Colonic mucosa (tissue), 4 donors: ENCODE measurements at regions not wholly inside any gene's neighbourhood (a gene's known extent, or its start where the extent isn't known, plus 50 kb on each side); places are given as distances from the start of the nearest gene placed in this dataset.

Source experiments
- DNase-seq: peaks from one replicate; pipeline ENCODE4 v3.0.0-alpha.2; 2020
- H3K27ac ChIP-seq: fragments of 200-600 bp; one replicate; pipeline ENCODE4 v1.8.0; 2021
- H3K27me3 ChIP-seq: fragments of 200-600 bp; one replicate; pipeline ENCODE4 v1.8.0; 2021
- H3K36me3 ChIP-seq: fragments of 200-600 bp; one replicate; pipeline ENCODE4 v1.8.0; 2021
- H3K4me1 ChIP-seq: fragments of 200-600 bp; one replicate; pipeline ENCODE4 v1.8.0; 2021; ENCODE audit warnings: mild to moderate bottlenecking
- H3K4me3 ChIP-seq: fragments of 200-600 bp; one replicate; pipeline ENCODE4 v1.8.0; 2021
- H3K9ac ChIP-seq, 2 donors: one replicate each; pipeline ENCODE4 v1.7.0; 2013; ENCODE audit warnings: control low read depth in 2 of 2, low read depth in 2 of 2, low read length in 2 of 2
- H3K9me3 ChIP-seq: fragments of 200-600 bp; one replicate; pipeline ENCODE4 v1.8.0; 2021
- CTCF ChIP-seq: fragments of 200-600 bp; IDR thresholded peaks from one replicate; pipeline ENCODE4 v1.8.0; 2022; ENCODE audit warnings: antibody characterized with exemption, mild to moderate bottlenecking
- intact Hi-C: fragments of 100-400 bp; cut with DNase I; formaldehyde crosslinking; loops from one replicate; pipeline ENCODE4 v1.14.1; 2022
- donor health status: healthy.
- donor health status: DM: no; HTN: no; CAD: no.
- donor health status: DM: no; HTN: no; CAD: no.

- no peak overlapping the region for H3K9ac ChIP-seq
- H3K36me3 ChIP-seq: no peaks in the 10 kb centered on the region
- no peak overlapping the region for H3K27ac ChIP-seq
- no peak for TF ChIP-seq CTCF
- H3K4me3 ChIP-seq: no peak overlapping the region
- intact Hi-C loops: no loop called here
- H3K27me3 ChIP-seq: no peaks in the 10 kb centered on the region
- H3K4me1 ChIP-seq: no peaks in the 10 kb centered on the region
- DNase-seq: no peak
- H3K9me3 ChIP-seq: no peaks in the 10 kb centered on the region
Observed at GRCh38 chr1:56404561-56405030, 174.8 kb downstream of the PLPP3 start.

DNA sequence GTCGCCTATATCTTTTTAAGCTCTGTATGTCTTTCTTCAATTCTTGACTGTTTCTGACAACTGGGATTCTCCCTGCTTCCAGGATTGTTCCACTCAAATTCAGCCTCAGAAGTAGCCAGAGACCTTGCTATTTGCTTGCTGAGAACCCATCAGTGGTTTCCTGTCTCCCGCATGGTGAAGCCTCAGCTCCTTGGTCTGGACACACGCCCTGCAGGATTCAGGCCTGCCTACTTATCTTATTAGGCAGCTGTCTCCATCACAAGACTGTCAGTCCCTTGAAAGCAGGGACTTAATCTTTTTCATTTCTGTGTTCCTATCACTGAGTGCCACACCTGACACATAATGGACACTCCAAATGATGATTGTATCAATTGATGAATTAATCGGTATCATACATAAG, 175.3 kb downstream of the PLPP3 start:
- H3K9me3 ChIP-seq: no peaks in the 10 kb centered on the region
- no peaks in the 10 kb centered on the region for H3K4me1 ChIP-seq
- H3K27me3 ChIP-seq: no peaks in the 10 kb centered on the region
- H3K36me3 ChIP-seq: no peaks in the 10 kb centered on the region
- H3K27ac ChIP-seq: no peak overlapping the region
- H3K4me3 ChIP-seq: no peak overlapping the region
- TF ChIP-seq CTCF: no peak
- H3K9ac ChIP-seq: no peak overlapping the region
- no peak for DNase-seq
- intact Hi-C loops: no loop called here

- no peak for TF ChIP-seq CTCF
- no peak overlapping the region for H3K4me3 ChIP-seq
- intact Hi-C loops: no loop called here
Observed at GRCh38 chr1:56403321-56403720, 176.0 kb downstream of the PLPP3 start.

DNA sequence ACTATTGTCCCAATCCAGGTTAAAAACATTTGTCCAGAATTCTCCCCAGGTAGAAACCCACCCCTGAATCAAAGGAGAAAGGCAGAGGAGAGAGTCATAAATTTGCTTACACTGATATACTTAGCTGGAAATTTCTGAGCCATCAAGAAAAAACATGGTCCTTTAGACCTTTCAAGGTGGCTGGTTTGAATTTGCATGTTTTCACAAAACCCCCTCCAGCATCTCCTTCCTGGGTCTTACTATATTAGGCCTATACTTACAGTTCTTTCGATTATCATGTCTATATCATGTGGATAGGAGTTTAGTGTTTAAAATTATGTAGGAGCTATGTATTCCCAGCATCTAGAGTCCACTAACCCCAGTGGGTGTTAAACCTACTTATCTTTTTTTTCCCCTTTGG, 178.2 kb downstream of the PLPP3 start:
- Histone ChIP-seq H3K36me3 (no peaks in the 10 kb centered on the region), H3K4me1 (no peaks in the 10 kb centered on the region), H3K4me3 (no peak overlapping the region), H3K9me3 (no peaks in the 10 kb centered on the region), H3K27me3 (no peaks in the 10 kb centered on the region), H3K27ac (no peak overlapping the region), H3K9ac (no peak overlapping the region)
- no peak for DNase-seq
- TF ChIP-seq CTCF: no peak
- intact Hi-C loops: no loop called here

More at GRCh38 chr1:56403321-56403720, 176.0 kb downstream of the PLPP3 start:
- no peaks in the 10 kb centered on the region for H3K9me3 ChIP-seq
- no peak overlapping the region for H3K9ac ChIP-seq
- no peaks in the 10 kb centered on the region for H3K36me3 ChIP-seq
- no peaks in the 10 kb centered on the region for H3K27me3 ChIP-seq
- H3K27ac ChIP-seq: no peak overlapping the region
- H3K4me1 ChIP-seq: no peaks in the 10 kb centered on the region
- no peak for DNase-seq

DNA sequence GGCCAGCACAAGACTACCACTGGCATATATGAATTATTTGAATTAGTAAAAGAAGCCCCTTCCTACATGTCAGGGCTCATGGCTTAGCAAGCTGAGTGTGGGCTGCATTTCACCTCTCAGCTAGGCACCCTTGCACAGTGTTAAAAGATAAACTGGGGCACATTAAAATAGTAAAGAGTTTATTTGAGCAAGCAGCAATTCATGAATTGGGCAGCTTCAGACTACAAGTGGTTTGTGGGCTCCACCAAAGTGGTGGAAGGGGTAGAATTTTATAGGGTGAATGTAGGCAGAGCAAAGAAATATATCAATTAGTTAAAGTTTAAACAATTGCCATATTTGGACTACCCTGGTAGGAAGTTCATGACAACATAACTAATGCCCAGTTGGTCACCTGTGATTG, 178.8 kb downstream of the PLPP3 start:
- Histone ChIP-seq H3K27me3 (no peaks in the 10 kb centered on the region), H3K27ac (no peak overlapping the region), H3K4me1 (no peaks in the 10 kb centered on the region), H3K4me3 (no peak overlapping the region), H3K9me3 (no peaks in the 10 kb centered on the region), H3K36me3 (no peaks in the 10 kb centered on the region), H3K9ac (no peak overlapping the region)
- TF ChIP-seq CTCF: no peak
- intact Hi-C loops: no loop called here
- no peak for DNase-seq

- Histone ChIP-seq H3K9me3 (no peaks in the 10 kb centered on the region), H3K4me3 (no peak overlapping the region), H3K27ac (no peak overlapping the region), H3K36me3 (no peaks in the 10 kb centered on the region), H3K4me1 (no peaks in the 10 kb centered on the region), H3K27me3 (no peaks in the 10 kb centered on the region), H3K9ac (no peak overlapping the region)
- DNase-seq: no peak
- no peak for TF ChIP-seq CTCF
- intact Hi-C loops: no loop called here
Observed at GRCh38 chr1:56399795-56400194, 179.6 kb downstream of the PLPP3 start.
